ENCODE measurements at regions not wholly inside any gene's neighbourhood (a gene's known extent, or its start where the extent isn't known, plus 50 kb on each side); places are given as distances from the start of the nearest gene placed in this dataset.

DNA sequence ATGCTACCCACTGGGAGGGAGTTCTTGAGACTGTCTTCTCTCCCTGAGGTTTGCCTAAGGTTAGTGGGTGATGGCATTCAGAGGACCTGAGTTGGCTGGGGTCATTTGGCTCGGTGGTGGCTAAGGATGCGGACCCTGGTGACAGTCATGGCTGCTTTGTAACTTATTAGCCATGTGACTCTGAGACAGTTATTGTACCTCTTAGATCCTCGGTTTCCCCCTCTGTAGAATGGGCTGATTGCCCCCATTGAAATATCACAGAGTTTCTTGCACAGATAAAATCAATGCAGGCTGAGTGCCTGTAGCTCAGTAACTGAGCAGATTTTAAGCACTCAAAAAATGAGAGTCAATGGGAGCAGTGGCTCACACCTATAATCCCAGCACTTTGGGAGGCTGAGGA, 96.7 kb upstream of the MED13L start:
- TF ChIP-seq, protein P1, sequence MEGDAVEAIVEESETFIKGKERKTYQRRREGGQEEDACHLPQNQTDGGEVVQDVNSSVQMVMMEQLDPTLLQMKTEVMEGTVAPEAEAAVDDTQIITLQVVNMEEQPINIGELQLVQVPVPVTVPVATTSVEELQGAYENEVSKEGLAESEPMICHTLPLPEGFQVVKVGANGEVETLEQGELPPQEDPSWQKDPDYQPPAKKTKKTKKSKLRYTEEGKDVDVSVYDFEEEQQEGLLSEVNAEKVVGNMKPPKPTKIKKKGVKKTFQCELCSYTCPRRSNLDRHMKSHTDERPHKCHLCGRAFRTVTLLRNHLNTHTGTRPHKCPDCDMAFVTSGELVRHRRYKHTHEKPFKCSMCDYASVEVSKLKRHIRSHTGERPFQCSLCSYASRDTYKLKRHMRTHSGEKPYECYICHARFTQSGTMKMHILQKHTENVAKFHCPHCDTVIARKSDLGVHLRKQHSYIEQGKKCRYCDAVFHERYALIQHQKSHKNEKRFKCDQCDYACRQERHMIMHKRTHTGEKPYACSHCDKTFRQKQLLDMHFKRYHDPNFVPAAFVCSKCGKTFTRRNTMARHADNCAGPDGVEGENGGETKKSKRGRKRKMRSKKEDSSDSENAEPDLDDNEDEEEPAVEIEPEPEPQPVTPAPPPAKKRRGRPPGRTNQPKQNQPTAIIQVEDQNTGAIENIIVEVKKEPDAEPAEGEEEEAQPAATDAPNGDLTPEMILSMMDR (IDR thresholded peaks at IDR 0.05; ENCODE audit: low read depth, low read length): no peak
- no peak for TF ChIP-seq EZH2phosphoT487 (IDR thresholded peaks at IDR 0.05; ENCODE audit: low read depth)

All from OCI-LY3 (cell line).